ENCODE measurements at regions not wholly inside any gene's neighbourhood (a gene's known extent, or its start where the extent isn't known, plus 50 kb on each side); places are given as distances from the start of the nearest gene placed in this dataset.

GRCh38 chr4:27187786-27188185 lies 327.1 kb downstream of the STIM2 start:
- no peak for DNase-seq

- DNase-seq: no peak
Measured at GRCh38 chr4:27189683-27190082, 329.0 kb downstream of the STIM2 start.

GRCh38 chr4:27191592-27191991 lies 331.0 kb downstream of the STIM2 start:
- DNase-seq: no peak

- no peak for DNase-seq
Measured at GRCh38 chr4:27194599-27195176, 334.0 kb downstream of the STIM2 start.

- DNase-seq: no peak
Measured at GRCh38 chr4:27198246-27198645, 337.6 kb downstream of the STIM2 start.

- no peak for DNase-seq
Measured at GRCh38 chr4:27198971-27199370, 338.3 kb downstream of the STIM2 start.

- no peak for DNase-seq
Measured at GRCh38 chr4:27206009-27206408, 345.4 kb downstream of the STIM2 start.

- no peak for DNase-seq
Measured at GRCh38 chr4:27210956-27211355, 350.3 kb downstream of the STIM2 start.

- DNase-seq: no peak
Measured at GRCh38 chr4:27214010-27214409, 353.4 kb downstream of the STIM2 start.

GRCh38 chr4:27215220-27215826 lies 354.7 kb downstream of the STIM2 start:
- DNase-seq: no peak

GRCh38 chr4:27217261-27217769 lies 356.7 kb downstream of the STIM2 start:
- DNase-seq: no peak

- DNase-seq: no peak
Measured at GRCh38 chr4:27218013-27218412, 357.4 kb downstream of the STIM2 start.

- no peak for DNase-seq
Measured at GRCh38 chr4:27223326-27223725, 362.7 kb downstream of the STIM2 start.

- no peak for DNase-seq
Measured at GRCh38 chr4:27233531-27233930, 372.9 kb downstream of the STIM2 start.

- DNase-seq: no peak
Measured at GRCh38 chr4:27234306-27234899, 373.8 kb downstream of the STIM2 start.

GRCh38 chr4:27239641-27240040 lies 379.0 kb downstream of the STIM2 start:
- DNase-seq: no peak

- DNase-seq: no peak
Measured at GRCh38 chr4:27242217-27242616, 381.6 kb downstream of the STIM2 start.

GRCh38 chr4:27245216-27245615 lies 384.6 kb downstream of the STIM2 start:
- DNase-seq: no peak

GRCh38 chr4:27248829-27249228 lies 388.2 kb downstream of the STIM2 start:
- DNase-seq: no peak

- no peak for DNase-seq
Measured at GRCh38 chr4:27251771-27252170, 391.1 kb downstream of the STIM2 start.

GRCh38 chr4:27267339-27267969 lies 406.8 kb downstream of the STIM2 start:
- no peak for DNase-seq

GRCh38 chr4:27267970-27268355 lies 407.3 kb downstream of the STIM2 start:
- no peak for DNase-seq

GRCh38 chr4:27270435-27270834 lies 409.8 kb downstream of the STIM2 start:
- DNase-seq: no peak

- no peak for DNase-seq
Measured at GRCh38 chr4:27271555-27271954, 410.9 kb downstream of the STIM2 start.

Data from NCI-H1105 treated with DMSO at 0.1 percent for 48 hours (cell line).